B cell (primary cell): ENCODE measurements at regions not wholly inside any gene's neighbourhood (a gene's known extent, or its start where the extent isn't known, plus 50 kb on each side); places are given as distances from the start of the nearest gene placed in this dataset.

Experiments
- ATAC-seq: fragments of 200-7000 bp; cut with Tn5 transposase; one replicate; pipeline ENCODE4 v1.10.0; 2021; ENCODE audit warnings: low read depth, mild to moderate bottlenecking, moderate number of reproducible peaks, moderate library complexity
- CTCF ChIA-PET: fragments of 350-600 bp; sonication (Branson Sonifier 250); formaldehyde crosslinking; loops from one replicate; lab custom pipeline; 2021; ENCODE audit warnings: antibody characterized with exemption, inconsistent platforms; lab: Charles Lee
- POLR2A ChIA-PET: fragments of 350-600 bp; sonication (Branson Sonifier 250); formaldehyde crosslinking; loops from one replicate; lab custom pipeline; 2021; ENCODE audit warnings: antibody characterized with exemption; lab: Charles Lee
- DNase-seq: peaks from one replicate; pipeline ENCODE4 v3.0.0; 2013
- H2AFZ ChIP-seq: 2 replicates; pipeline ENCODE4 v1.6.1; 2012; ENCODE audit warnings: mild to moderate bottlenecking, low read depth, low read length; ENCODE audit not compliant: insufficient read depth, poor library complexity, severe bottlenecking
- H3K27ac ChIP-seq, 2 donors: 1 replicate in 1 of 2; 2 replicates in 1 of 2; pipeline ENCODE4 v1.5.1; 2012 to 2013; ENCODE audit warnings: low read length in 2 of 2, mild to moderate bottlenecking in 2 of 2, moderate library complexity in 1 of 2
- H3K27me3 ChIP-seq, 4 experiments: fragments of 200-600 bp in 1 of 4; sonication (generic) in 1 of 4; replicated peaks in 1 of 4; 1 replicate in 2 of 4; 2 replicates in 2 of 4; pipeline versions ENCODE4 v1.6.1 to v1.7.0; 2013 to 2016; ENCODE audit warnings: low read length in 3 of 4, mild to moderate bottlenecking in 2 of 4, mixed read lengths in 1 of 4, moderate library complexity in 1 of 4; ENCODE audit not compliant: insufficient read depth in 4 of 4, control insufficient read depth in 3 of 4; ENCODE audit errors: control extremely low read depth in 1 of 4
- H3K36me3 ChIP-seq, 2 experiments: replicated peaks in 1 of 2; 1 replicate in 1 of 2; 2 replicates in 1 of 2; pipeline versions ENCODE4 v1.6.1 to v1.7.1; 2013; ENCODE audit warnings: low read length in 1 of 2; ENCODE audit not compliant: insufficient read depth in 2 of 2, control insufficient read depth in 1 of 2; ENCODE audit errors: control extremely low read depth in 1 of 2, extremely low read depth in 1 of 2
- H3K4me1 ChIP-seq, 2 donors: fragments of 200-600 bp in 1 of 2; sonication (generic) in 1 of 2; 1 replicate in 1 of 2; 2 replicates in 1 of 2; pipeline versions ENCODE4 v1.5.1 to v1.6.1; 2013 to 2017; ENCODE audit warnings: low read length in 2 of 2; ENCODE audit not compliant: control insufficient read depth in 2 of 2, insufficient read depth in 2 of 2
- H3K4me2 ChIP-seq: replicated peaks from 2 replicates; pipeline ENCODE3; 2012; ENCODE audit warnings: mild to moderate bottlenecking, low read depth, low read length; ENCODE audit not compliant: poor library complexity, severe bottlenecking
- H3K4me3 ChIP-seq, 5 experiments: fragments of 200-600 bp in 1 of 5; sonication (generic) in 1 of 5; 1 replicate in 3 of 5; 2 replicates in 2 of 5; pipeline versions ENCODE4 v1.5.1 to v1.7.0; 2011 to 2016; ENCODE audit warnings: low read length in 4 of 5, mild to moderate bottlenecking in 4 of 5, low read depth in 2 of 5, control low read depth in 1 of 5, moderate library complexity in 1 of 5; ENCODE audit not compliant: insufficient read depth in 1 of 5; ENCODE audit errors: control extremely low read depth in 1 of 5, extremely low read depth in 1 of 5
- H3K79me2 ChIP-seq: fragments of 200-600 bp; sonication (generic); one replicate; pipeline ENCODE4 v1.6.0; 2016; ENCODE audit warnings: low read length; ENCODE audit not compliant: control insufficient read depth, insufficient read depth
- H3K9ac ChIP-seq: fragments of 200-600 bp; sonication (generic); 2 replicates; pipeline ENCODE4 v1.6.1; 2017; ENCODE audit warnings: mild to moderate bottlenecking, low read length, moderate library complexity
- H3K9me3 ChIP-seq, 3 donors: one replicate each; pipeline versions ENCODE4 v1.6.1 to v1.7.1; 2013; ENCODE audit warnings: low read length in 2 of 3; ENCODE audit not compliant: control insufficient read depth in 2 of 3, insufficient read depth in 1 of 3; ENCODE audit errors: control extremely low read depth in 1 of 3
- H4K20me1 ChIP-seq: 2 replicates; pipeline ENCODE4 v1.6.0; 2012; ENCODE audit warnings: mild to moderate bottlenecking, low read length; ENCODE audit not compliant: insufficient read depth, control insufficient read depth, poor library complexity, severe bottlenecking
- H3K27ac Mint-ChIP-seq: one replicate; pipeline ENCODE4 v1.8.0; 2021; ENCODE audit warnings: mixed read lengths
- H3K27me3 Mint-ChIP-seq: one replicate; pipeline ENCODE4 v1.8.0; 2021; ENCODE audit warnings: mixed read lengths
- H3K4me1 Mint-ChIP-seq: one replicate; pipeline ENCODE4 v1.8.0; 2021; ENCODE audit warnings: mixed read lengths
- H3K4me3 Mint-ChIP-seq: one replicate; pipeline ENCODE4 v1.8.0; 2021; ENCODE audit warnings: mixed read lengths
- H3K9me3 Mint-ChIP-seq: one replicate; pipeline ENCODE4 v1.8.0; 2022; ENCODE audit warnings: mixed read lengths; ENCODE audit not compliant: insufficient read depth
- EZH2 ChIP-seq: IDR thresholded peaks from 2 replicates; pipeline ENCODE4 v1.6.1; 2012; ENCODE audit warnings: borderline replicate concordance, low read depth, mild to moderate bottlenecking, moderate library complexity, low read length; ENCODE audit not compliant: insufficient read depth, poor library complexity, severe bottlenecking
- WGBS: methylation state at CpG from one replicate; pipeline ENCODE4 v1.1.5; 2013; ENCODE audit warnings: missing lambda C conversion rate; ENCODE audit not compliant: insufficient coverage; 5-methylcytosine and 5-hydroxymethylcytosine counted together
- intact Hi-C: fragments of 100-400 bp; cut with micrococcal nuclease; formaldehyde crosslinking; loops from one replicate; pipeline ENCODE4 v1.10.0; 2022
- TF ChIP-seq, protein P1 (sequence below): fragments of 200-600 bp; IDR thresholded peaks from one replicate; pipeline ENCODE4 v1.8.0; 2022; ENCODE audit warnings: antibody characterized with exemption, mild to moderate bottlenecking

GRCh38 chr19:32265995-32266394, 79.4 kb upstream of the ZNF507 start:
- H3K27me3 Mint-ChIP-seq = peaks cover 4% of the 10 kb centered on the region
- H3K27ac ChIP-seq = no peak overlapping the region
- WGBS = no CpG with 5 or more reads among the region's 5 CpGs
- no peak overlapping the region for H3K4me3 Mint-ChIP-seq
- no peak for ATAC-seq
- H4K20me1 ChIP-seq = no peaks in the 10 kb centered on the region
- H3K9ac ChIP-seq = no peak overlapping the region
- H3K79me2 ChIP-seq = no peaks in the 10 kb centered on the region
- ChIA-PET POLR2A (no interaction called here), CTCF (no interaction called here)
- peaks cover 3% of the 10 kb centered on the region for H3K9me3 Mint-ChIP-seq
- H3K4me3 ChIP-seq = no peak overlapping the region
- intact Hi-C loops = no loop called here
- TF ChIP-seq EZH2 = no peak
- TF ChIP-seq, protein P1, sequence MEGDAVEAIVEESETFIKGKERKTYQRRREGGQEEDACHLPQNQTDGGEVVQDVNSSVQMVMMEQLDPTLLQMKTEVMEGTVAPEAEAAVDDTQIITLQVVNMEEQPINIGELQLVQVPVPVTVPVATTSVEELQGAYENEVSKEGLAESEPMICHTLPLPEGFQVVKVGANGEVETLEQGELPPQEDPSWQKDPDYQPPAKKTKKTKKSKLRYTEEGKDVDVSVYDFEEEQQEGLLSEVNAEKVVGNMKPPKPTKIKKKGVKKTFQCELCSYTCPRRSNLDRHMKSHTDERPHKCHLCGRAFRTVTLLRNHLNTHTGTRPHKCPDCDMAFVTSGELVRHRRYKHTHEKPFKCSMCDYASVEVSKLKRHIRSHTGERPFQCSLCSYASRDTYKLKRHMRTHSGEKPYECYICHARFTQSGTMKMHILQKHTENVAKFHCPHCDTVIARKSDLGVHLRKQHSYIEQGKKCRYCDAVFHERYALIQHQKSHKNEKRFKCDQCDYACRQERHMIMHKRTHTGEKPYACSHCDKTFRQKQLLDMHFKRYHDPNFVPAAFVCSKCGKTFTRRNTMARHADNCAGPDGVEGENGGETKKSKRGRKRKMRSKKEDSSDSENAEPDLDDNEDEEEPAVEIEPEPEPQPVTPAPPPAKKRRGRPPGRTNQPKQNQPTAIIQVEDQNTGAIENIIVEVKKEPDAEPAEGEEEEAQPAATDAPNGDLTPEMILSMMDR = no peak
- H3K4me1 Mint-ChIP-seq = no peaks in the 10 kb centered on the region
- H3K4me2 ChIP-seq = no peak overlapping the region
- no peak for DNase-seq
- H3K4me1 ChIP-seq = no peaks in the 10 kb centered on the region
- no peaks in the 10 kb centered on the region for H3K27me3 ChIP-seq
- no peaks in the 10 kb centered on the region for H3K9me3 ChIP-seq
- no peaks in the 10 kb centered on the region for H3K36me3 ChIP-seq
- H3K27ac Mint-ChIP-seq = no peak overlapping the region
- no peak overlapping the region for H2AFZ ChIP-seq

DNA sequence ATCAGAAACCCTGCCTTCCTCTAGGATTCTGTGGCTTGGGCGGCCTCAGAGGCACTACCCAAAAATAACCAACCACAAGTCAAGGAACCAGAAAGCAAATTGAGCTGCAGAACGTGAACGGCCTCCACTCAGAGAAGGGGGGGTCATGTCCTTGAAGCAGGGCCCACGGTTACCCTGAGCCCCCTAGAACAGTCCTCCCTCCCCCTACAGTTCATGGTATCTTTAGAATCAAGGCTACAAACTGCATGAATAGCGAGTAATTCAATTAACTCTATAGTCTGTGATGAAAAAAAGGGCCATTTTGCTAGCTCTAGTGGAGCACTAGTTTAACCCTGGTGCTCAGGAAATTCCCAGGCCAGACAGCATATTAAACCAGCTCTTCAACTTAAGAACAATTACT, 79.0 kb upstream of the ZNF507 start:
- Mint-ChIP-seq H3K27ac (no peak overlapping the region), H3K27me3 (peaks cover 5% of the 10 kb centered on the region), H3K9me3 (peaks cover 3% of the 10 kb centered on the region), H3K4me3 (no peak overlapping the region), H3K4me1 (no peaks in the 10 kb centered on the region)
- POLR2A ChIA-PET = no interaction called here
- H3K4me2 ChIP-seq = no peak overlapping the region
- H3K36me3 ChIP-seq = no peaks in the 10 kb centered on the region
- intact Hi-C loops = no loop called here
- H3K4me1 ChIP-seq = no peaks in the 10 kb centered on the region
- CTCF ChIA-PET = no interaction called here
- no peaks in the 10 kb centered on the region for H3K27me3 ChIP-seq
- H3K4me3 ChIP-seq = no peak overlapping the region
- no peak overlapping the region for H3K9ac ChIP-seq
- WGBS = no CpG with 5 or more reads among the region's 5 CpGs
- no peak overlapping the region for H3K27ac ChIP-seq
- DNase-seq (no peak), ATAC-seq (no peak)
- TF ChIP-seq EZH2 = no peak
- TF ChIP-seq, protein P1 = no peak
- no peaks in the 10 kb centered on the region for H4K20me1 ChIP-seq
- no peak overlapping the region for H2AFZ ChIP-seq
- H3K79me2 ChIP-seq = no peaks in the 10 kb centered on the region
- H3K9me3 ChIP-seq = no peaks in the 10 kb centered on the region
